ENCODE measurements at regions not wholly inside any gene's neighbourhood (a gene's known extent, or its start where the extent isn't known, plus 50 kb on each side); places are given as distances from the start of the nearest gene placed in this dataset.

DNA sequence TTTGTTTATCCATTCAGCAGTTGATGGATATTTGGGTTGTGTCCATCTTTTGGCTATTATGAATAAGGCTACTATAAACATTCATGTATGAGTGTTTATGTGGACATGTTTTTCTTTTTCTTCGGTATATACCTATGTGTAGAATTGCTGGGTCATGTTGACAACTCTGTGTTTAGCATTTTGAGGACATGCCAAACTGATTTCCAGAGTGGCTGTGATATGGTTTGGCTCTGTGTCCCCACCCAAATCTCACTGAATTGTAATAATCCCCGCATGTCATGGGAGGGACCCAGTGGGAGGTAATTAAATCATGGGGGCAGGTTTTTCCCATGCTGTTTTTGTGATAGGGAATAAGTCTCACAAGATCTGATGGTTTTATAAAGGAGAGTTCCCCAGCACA lies 439.7 kb downstream of the UTRN start:
- DNase-seq (ENCODE audit: low read depth): no peak
- no peak overlapping the region for H3K4me3 ChIP-seq (ENCODE audit: low read length)
- TF ChIP-seq CTCF (conservative IDR thresholded peaks at IDR 0.05; ENCODE audit: low read length): no peak

GRCh38 chr6:144725736-144726522 lies 440.8 kb downstream of the UTRN start:
- H3K4me3 ChIP-seq (ENCODE audit: low read length): no peak overlapping the region
- TF ChIP-seq CTCF (conservative IDR thresholded peaks at IDR 0.05; ENCODE audit: low read length): no peak
- no peak for DNase-seq (ENCODE audit: low read depth)

DNA sequence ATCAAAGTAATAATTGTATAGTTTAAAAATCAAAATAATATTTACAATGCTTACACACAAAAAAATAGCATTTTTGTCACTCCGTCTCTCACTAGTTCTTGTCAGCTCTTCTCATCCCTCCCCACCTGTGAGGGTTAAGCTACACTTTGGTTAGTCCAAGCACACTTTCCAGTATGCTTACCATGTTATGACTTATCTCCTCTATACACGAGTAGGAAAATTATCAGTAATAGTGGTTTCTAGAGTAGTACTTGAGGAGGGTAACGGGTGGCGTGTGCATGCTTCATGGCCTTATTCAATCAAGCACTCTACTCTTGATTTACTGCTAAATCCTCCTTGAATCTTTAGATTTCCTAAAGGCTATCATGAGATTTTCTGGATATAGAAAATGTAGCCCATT lies 443.7 kb downstream of the UTRN start:
- TF ChIP-seq CTCF (conservative IDR thresholded peaks at IDR 0.05; ENCODE audit: low read length): no peak
- H3K4me3 ChIP-seq (ENCODE audit: low read length): no peak overlapping the region
- DNase-seq (ENCODE audit: low read depth): no peak

DNA sequence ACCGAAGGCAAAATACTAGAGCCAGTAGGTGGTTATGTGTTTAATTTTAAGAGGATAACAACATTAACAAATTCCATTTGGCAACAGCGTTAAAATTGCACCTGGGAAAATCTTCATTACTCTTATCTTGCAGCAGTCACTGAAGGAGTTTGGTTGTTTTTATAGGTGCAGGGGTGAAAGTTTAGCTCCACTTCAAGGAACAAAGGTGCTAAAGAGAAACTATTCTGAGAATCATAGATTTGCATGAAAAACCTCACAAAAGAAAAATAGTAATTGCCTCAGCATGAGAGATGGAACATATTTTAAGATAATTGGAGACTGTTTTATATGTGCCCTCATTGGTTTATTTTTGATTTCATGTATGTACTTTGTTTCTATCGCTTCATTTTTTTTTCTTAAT lies 444.4 kb downstream of the UTRN start:
- no peak overlapping the region for H3K4me3 ChIP-seq (ENCODE audit: low read length)
- DNase-seq (ENCODE audit: low read depth): no peak
- TF ChIP-seq CTCF (conservative IDR thresholded peaks at IDR 0.05; ENCODE audit: low read length): no peak

- TF ChIP-seq CTCF (conservative IDR thresholded peaks at IDR 0.05; ENCODE audit: low read length): no peak
- DNase-seq (ENCODE audit: low read depth): no peak
- H3K4me3 ChIP-seq (ENCODE audit: low read length): no peak overlapping the region
Observed at GRCh38 chr6:144730088-144730645, 445.0 kb downstream of the UTRN start.

- TF ChIP-seq CTCF (conservative IDR thresholded peaks at IDR 0.05; ENCODE audit: low read length): no peak
Observed at GRCh38 chr6:144731229-144731628, 446.1 kb downstream of the UTRN start.

DNA sequence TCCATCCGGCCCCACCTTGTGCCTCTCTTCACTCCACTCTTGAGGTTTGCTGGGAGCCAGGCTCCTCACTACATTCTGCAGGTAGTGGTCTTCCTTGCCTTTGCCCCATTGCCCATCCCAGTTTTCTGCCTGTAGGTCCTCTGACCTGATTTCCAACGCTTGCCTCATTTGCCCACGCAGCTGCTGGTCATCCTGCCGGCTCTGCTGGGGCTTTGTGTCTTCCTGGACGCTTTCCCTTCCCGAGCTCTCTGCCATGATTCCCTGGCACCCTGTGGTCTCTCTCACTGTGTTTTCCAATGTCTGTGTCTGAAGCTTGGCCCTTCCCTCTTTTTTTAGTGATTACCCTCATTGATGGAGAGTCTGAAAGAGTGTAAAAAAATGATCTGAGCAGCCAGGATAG lies 451.6 kb downstream of the UTRN start:
- H3K4me3 ChIP-seq (ENCODE audit: low read length): no peak overlapping the region
- no peak for TF ChIP-seq CTCF (conservative IDR thresholded peaks at IDR 0.05; ENCODE audit: low read length)
- no peak for DNase-seq (ENCODE audit: low read depth)

More at GRCh38 chr6:144731229-144731628, 446.1 kb downstream of the UTRN start:
- DNase-seq (ENCODE audit: low read depth): no peak
- H3K4me3 ChIP-seq (ENCODE audit: low read length): no peak overlapping the region

Data from AG10803 (cell line).